ENCODE measurements at regions not wholly inside any gene's neighbourhood (a gene's known extent, or its start where the extent isn't known, plus 50 kb on each side); places are given as distances from the start of the nearest gene placed in this dataset.

DNA sequence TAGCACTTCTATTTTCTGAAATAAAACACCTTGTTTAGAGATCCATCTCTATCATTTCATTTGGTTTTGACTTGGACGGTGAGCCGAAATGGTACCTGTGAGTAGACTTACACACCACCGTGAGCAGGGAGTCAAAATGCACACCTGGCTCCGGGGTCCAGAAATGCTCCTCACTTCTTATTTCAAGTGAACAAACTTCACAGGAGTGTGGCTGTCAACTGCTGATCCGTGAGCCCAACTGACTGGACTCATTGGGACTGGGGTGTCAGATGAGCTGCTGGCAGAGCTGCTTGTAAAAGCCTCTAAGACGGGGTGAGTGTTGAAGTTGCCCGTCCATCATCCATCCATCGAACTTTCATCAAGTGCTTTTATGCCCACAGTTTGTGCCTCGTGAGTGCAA is 435.5 kb downstream of the GLRX3 start:
- DNase-seq = no peak

DNA sequence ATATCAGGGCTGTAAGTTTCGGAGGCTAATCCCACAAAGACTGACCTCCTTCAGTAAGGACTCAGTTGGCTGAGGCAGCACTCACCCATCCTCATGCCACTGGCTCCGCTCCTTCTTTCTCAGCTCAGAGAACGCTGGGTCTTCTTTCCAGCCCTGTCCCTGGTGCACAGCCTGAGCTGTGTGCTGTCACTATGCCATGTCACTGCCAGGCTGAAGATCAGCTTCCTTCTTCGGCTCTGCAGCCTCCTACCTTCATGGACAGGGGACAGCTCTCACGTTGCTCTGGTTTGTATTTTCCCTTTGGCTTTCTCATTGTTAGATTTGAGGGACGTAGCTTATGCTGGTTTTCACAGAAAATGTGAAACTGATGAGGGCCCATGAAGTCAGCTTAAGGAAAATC is 437.3 kb downstream of the GLRX3 start:
- no peak for DNase-seq

DNA sequence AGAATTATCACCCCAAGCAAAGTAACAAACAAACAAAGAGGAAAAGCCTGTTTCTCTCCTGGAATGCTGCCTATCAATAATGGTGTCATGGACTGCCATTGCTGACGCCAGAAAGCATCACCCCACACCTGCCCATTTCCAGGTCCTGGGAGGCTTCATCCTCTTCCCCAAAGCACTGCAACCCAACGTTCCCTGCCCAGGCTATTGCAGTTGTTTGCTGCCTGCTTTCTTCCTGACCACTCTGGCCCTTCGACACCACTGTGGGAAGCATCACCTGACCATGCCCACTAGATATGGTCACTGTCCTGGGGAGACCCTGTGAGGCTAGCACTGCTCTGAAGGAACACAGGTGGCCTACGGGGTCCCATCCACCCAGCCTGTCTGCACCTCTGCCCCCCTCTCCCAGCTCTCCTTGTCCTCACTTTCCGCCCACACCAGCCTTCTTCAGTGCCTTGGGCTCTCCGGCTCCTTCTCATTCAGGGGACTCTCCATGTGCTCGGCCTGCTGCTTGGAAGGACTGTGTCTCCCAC is 439.6 kb downstream of the GLRX3 start:
- DNase-seq = no peak

DNA sequence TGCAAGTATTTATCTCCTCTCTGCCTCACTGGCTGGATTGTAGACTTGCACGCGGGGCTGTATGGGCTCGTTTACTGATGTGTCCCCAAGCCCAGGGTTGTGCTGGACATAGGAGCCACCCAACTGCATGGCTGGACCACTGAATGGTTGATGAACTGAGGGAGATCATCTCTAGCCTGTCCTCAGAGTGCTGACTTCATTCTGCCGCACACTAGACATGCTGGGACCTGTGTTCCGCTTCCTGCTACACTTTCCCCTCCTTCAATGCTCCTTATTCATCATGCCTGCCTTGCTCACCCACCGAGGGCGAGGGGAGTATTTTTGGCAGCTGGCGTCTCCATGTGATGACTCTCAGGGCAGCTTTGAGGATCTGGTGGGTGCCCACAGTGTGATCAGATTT is 440.2 kb downstream of the GLRX3 start:
- DNase-seq = no peak

DNA sequence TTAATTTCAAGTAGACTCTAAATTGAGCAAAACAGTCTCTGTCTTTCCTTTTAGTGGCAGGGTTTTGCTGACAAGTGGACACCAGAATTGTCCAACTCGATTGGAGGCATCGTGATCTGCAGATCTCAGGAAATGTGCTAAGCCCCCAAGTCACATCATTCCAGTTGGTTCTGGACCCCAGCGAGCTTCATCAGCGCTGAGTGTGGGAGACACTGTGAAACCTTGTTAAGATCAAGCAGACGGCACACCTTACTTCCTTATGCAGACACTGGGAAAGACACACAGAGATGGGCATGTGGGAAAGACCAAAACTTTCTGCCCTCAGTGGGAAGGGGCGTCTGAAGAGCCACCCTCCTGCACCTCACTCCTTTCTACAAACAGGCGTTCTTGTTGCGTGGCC is 440.8 kb downstream of the GLRX3 start:
- DNase-seq = no peak

DNA sequence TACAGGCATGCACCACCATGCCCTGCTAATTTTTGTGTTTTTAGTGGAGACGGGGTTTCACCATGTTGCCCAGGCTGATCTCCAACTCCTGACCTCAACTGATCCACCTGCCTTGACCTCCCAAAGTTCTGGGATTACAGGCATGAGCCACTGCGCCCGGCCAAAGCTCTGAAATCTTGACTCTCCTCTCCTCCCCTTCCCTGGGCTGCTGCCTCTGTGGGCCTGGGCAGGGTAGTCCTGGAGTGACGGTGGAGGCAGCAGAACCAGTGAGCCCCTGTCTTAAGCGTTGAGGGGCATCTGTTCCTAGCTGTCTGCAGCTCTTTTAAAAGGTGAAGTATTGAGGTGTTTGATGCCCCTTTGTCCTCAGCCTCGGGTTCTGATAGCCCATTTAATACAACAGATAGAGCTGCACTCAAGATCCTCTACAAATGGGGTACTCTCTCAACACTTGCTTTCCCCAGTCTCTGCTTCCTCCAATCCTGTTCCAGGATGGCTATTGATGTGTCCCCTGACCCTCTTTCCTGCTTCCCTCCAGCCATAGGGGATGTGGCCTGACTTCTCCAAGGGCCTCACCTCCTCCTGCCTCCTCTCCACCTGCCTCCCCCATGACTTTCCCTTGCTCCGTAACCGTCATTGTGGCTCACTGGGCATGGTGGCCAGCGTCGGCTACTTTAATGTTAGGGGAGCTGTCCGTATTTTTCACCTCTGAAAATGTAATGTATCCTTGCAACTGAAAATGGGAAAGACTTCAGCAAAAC is 442.5 kb downstream of the GLRX3 start:
- DNase-seq = no peak

DNA sequence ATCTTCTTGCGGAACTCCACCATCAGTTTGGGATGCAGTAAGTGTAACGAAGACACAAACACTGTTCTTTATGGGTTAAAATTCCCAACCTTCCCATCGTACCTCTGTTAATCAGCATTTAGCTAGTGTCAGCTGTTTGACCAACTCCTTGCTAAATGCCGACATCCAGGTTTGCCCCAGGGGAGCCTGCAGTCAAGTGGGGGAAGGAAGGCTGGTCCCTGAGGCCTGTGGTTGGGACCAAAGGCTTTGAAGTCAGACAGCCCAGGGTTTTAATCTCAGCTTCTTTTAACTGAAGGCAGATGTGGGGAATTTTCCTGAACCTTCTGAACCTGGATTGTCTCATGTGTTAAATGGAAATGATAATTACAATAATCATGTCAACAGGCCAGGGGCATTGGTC is 443.7 kb downstream of the GLRX3 start:
- DNase-seq = no peak

DNA sequence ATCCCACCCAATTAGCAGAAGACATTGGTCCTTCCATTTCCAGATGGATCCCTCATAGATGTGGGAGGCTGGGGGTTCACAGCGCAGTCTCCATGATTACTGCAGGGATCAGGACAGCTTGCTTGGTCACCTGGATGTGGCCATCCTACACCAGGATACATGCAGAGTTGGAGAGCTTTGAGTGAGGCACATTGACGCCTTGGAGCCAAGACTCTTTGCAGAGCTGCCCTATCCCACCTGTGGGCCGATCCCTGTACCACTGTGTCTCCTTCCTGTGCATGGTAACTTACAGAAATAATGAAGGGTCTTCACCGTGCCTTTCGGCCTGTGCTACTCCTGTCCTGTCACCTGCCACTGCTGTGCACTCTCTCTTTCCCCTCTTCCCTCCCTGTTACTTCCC is 444.8 kb downstream of the GLRX3 start:
- no peak for DNase-seq

DNA sequence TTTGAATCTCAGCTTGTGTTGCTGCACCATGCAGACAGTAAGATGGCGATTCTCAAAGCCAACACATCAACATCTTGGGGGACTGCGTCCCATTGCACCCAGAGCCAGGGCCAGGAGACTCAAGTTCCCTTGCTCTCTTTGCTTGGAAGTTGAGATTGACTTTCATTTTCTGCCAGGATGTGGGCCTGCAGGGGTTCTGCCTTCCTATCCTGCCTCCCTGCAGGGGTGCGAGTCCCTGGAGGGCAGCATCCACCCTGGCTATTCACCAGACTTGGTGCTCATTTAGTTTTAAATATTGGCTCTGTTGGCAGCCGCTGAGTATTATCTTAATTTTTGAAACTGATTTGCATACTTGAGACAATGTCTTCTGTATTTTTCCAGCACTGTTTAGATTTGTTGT is 451.5 kb downstream of the GLRX3 start:
- DNase-seq = no peak

DNA sequence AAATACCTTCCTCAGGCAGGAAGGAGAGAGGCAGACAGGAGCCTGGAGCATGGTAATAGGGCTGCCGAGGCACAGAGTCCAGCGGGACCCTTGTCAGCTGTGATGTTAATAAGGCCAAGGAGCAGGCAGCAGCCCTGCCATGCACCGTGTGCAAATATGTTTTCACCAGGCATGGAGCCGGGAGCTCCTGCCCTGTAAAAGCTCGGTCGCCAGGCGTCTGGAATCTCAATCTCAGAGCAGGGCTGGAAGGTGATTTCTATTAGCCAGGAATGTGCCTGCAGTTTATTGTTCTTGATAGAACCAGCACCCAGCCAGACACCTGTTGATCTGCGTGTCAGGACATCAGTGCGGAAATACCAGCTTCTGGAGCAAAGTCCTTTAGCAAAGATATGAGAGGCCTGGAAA is 469.8 kb downstream of the GLRX3 start:
- DNase-seq = no peak

DNA sequence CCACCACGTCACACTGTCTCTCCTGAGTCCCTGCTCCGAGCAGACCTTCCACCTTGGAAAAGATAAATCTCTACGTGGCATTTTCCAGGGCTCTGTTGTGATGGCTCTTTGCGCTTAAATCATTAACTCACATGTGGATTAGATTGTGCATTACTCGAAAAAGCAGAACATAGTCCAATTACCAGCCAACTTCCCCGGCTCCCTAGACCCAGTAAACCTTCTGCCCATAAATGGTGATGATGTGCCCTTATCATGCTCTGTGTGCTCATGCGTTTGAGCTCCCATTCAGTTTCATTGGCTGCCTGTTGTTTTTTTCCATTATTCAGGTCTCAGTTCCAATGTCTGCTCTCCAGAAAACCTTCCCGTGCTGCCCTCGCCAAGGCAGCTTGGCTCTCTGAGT is 471.2 kb downstream of the GLRX3 start:
- no peak for DNase-seq

DNA sequence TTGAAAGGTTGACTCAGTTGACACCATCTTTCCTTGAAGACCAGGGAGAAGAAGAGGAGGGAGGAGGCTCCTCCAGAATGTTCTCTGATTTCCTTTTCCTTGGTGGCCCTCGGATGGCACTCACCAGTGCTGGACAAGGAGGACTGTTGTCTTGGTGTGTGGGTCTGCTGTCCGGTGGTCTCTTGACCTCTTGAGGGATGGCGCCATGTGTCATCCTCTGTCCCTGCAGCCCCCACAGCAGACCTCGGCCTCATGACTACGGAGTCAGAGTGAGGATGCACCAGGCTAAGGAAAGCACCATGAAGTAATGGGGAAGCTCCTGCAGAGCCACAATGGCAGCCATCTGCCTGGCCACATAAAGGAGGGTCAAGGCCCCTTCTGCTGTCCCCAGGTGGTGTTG is 475.0 kb downstream of the GLRX3 start:
- no peak for DNase-seq

DNA sequence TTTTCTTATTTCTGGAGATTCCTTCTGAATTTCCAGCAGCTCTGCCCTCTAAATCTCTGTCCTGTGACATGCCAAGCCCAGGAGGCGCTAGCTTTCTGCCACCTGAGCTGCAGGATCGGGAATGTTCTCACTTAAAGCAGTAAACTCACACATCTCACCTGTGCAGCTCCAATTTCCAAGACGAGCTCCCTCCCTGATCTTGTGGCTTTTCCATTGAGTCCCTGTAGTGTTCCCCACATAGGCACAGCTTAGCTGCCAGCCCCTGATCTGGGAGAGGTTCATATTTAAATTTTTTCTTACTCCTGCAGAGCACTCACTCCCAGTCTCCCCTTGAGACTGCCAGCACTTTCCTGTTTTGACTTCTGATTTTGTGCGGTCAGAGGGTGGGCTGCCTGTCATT is 479.3 kb downstream of the GLRX3 start:
- DNase-seq = no peak

DNA sequence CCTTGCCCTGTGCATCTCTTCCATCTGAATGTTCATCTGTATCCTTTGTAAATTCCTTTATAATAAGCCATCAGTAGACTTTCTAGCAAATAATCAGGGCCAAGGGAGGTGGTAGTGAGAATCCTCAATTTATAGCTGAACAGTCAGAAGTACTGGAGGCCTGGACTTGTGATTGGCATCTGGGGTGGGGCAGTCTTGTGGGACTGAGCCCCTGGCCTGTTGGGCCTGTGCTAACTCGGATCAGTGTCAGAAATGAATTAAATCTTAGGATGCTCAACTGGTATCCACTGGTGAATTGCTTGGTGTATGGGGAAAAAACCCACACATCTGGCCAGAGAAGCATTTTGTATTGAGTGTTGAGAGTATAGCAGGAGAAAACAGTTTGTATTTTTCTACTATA is 481.8 kb downstream of the GLRX3 start:
- DNase-seq = no peak

DNA sequence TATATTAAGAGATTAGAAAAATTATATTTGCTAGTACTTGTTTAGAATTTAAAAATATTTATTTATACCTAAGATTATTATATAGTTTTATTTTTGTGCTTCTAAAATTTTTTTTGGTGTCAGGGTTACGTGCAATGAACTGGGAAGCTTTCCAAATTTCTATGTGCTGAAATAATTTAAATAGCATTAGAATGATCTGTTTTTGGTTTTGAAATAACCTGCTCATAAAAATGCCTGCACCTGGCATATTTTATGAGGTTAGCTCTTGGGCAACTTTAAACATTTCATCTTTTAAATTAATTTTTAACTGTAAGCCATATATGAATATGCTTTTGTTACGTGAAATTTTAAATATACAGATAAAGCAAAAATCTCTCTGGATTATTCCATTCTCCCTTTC is 482.5 kb downstream of the GLRX3 start:
- no peak for DNase-seq

DNA sequence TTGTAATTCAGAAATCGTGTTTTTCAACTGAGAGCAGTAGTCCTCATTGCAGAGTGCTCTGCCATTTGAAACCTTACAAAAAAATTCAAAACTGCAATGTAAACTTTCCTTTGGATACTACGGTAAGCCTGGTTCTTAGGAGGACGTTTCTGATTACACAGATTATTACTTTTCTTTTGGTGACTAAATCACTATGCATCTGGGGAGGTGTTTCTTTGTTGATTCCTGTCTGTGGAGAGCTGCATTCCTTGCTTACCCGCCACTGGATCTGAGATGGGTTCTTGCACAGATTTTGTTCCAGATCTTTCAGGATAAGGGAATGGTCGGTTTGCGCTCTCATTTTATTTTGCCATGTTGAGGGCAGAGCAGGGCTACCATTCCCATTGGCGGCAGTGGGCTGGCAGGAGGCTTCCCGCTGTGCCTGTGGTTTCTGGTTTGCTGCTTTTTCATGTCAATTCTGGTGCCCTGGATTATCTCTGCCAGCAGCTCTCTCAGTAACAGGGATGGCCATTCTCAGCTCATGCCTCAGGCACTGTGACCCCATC is 485.1 kb downstream of the GLRX3 start:
- no peak for DNase-seq

DNA sequence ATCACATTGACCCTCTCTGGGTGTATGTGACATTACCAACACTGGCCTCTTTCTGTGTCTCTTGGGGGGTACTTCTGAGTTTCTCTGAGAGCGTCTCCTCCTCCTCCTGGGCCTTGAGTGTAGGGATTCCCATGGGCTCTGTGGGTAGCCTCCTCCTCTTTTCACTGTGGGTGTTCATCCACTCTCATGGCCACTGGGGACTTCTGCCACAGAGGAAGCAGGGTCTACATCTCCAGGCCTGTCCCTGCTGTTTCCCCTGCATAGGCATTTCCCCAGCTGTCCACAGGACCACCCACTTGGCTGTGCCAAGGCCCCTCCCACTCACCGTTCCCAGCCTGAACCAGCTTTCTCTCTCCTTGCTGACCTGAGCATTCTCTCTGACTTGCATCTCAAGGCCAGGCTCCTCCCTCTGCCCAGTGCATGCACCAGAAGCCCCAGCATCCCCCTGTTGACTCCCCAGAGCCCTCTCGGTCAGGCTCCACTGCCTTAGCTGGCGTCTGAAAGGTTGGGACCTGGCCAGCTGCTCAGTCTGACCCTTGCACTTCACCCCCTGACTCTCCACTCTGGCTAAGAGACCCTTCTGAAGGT is 487.6 kb downstream of the GLRX3 start:
- no peak for DNase-seq

DNA sequence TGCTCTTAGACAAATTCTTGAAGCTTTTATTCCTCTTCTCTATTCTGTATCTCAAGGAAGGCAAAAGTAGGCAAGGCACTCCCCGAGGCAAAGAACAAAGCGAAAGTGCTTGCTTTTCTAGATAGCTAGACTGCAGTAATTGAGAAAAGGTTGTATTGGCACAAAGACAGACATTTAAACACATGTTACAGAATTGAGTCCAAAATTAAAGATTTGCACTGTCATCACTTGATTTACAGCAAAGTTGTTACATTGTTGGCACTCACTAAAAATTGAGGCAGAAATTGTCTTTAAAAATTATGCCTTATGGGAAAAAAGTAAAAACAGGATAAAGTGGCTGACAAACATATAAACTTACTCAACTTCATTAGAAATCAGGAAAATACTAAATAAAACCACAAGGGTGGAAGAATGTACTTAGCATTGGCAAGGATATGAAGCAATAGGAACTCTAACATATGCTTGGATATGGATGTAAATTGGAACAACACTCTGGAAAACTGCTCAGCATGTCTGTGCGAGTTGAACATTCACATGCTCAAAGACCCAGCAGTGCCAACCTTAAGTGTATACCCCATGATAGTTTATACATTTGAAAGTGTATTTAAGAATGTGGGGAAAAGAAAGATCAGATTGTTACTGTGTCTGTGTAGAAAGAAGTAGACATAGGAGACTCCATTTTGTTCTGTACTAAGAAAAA is 491.3 kb downstream of the GLRX3 start:
- DNase-seq = no peak

DNA sequence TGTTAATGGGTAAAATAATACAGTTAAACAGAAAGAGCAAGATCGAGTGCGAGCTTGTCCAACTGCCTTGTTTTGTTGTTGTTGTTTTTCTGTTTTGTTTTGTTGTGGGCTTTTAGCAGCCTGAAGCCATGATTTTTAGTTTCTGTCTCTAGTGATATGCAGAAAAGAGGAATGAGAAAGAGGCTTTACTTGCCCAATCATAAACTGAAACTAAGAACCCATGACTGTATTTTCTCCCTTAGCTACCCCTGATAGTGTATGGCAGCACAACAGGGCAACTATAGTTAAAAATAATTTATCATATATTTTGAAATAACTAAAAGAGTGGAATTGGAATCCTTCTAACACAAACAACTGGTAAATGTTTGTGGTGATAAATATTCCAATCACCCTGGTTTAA is 493.9 kb downstream of the GLRX3 start:
- DNase-seq = no peak

DNA sequence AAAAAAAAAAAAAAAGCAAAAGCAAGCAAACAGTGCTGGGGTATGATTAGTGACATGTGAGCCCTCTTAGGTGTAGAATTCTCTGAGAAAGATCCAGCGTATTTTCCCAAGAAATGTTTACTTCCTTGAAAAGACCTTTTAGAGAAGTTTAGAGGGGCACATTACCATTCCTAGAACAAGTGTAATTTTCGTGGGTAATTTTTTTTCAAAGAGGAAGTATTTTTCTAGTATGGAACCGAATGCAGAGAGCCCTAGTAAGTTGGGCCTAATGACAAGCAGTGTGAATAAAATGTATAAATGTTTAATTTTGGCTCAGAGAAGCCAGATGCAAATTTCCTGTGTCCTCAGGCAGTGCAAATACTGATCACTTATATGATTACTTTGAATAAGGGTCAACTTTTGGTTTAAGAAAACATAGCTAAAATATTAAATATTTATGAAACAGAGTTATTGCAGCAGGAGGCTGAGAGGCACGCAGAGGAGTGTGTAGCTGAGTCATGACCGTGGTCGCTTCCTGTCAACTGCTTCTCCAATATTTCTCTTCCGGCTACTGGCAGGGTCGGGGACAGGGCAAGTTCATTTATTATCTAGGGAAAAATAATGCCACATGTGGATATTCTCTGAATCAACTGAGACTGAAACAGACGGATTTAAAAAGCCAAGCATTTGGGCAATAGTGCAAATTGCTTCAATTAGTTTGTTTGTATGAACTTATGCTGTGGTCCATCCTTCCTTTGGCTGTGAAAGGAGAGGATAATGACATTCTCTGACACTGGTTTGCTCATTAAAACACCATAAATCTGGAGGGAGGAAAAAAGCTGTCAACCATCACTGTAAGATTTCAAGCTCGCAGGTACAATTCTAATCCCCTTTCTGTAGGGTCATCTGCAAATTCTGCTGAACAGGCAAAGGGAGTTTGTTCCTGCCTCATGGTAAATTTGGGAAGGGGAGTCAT is 495.2 kb downstream of the GLRX3 start:
- DNase-seq = no peak

DNA sequence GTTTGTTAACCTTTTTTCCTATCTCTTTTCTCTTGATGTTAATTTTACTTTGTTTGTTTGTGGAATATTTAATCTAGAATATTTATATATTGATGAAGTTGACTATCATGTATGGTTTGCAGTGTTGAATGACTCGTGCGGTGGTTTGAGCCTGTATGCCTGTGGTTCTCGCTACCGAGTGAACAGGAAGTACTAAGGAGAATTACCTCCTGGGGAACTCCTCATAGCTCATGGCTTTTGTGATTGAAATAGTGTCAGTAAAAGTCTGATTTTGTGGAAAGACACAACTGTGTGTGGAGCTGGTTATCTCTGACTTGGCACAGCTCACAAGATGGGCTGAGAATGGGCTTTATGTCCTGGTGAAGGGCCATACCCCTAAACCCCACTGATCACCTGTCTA is 498.6 kb downstream of the GLRX3 start:
- no peak for DNase-seq

DNA sequence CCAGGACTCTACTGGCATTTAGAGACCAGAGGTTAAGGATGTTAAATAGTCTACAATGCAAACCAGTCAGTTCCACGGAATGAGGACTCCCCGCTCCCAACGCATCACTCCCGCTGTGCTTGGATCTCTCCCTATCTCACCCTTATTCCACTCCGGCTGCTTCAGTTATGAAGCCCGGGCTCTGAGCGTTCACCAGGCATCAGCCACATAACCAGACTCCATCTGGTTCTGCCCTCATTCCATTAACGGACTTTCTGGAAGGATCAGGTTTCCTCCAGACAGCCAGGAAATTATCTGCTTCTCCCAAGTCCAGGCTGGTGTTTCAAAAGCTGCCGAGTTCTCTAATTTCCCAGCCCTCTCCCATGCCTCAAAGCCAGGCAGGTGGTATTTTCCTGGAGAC is 499.3 kb downstream of the GLRX3 start:
- no peak for DNase-seq
